Caki2 (cell line): ENCODE measurements at regions not wholly inside any gene's neighbourhood (a gene's known extent, or its start where the extent isn't known, plus 50 kb on each side); places are given as distances from the start of the nearest gene placed in this dataset.

Experiments used
- DNase-seq: peaks from one replicate; pipeline ENCODE4 v3.0.0-alpha.2; 2015; ENCODE audit warnings: low read depth
- in situ Hi-C: cut with HindIII; loops from 2 replicates; pipeline ENCODE4 v1.10.0; 2016; ENCODE audit warnings: low sequenced_read_pairs, low pct_unique_long_range_greater_than_20kb, mixed read lengths

- in situ Hi-C loops = no loop called here
- DNase-seq = no peak
Observed at GRCh38 chr17:72315122-72315913, 194.5 kb downstream of the SOX9 start.

GRCh38 chr17:72318131-72318530 is 197.3 kb downstream of the SOX9 start:
- DNase-seq = no peak

DNA sequence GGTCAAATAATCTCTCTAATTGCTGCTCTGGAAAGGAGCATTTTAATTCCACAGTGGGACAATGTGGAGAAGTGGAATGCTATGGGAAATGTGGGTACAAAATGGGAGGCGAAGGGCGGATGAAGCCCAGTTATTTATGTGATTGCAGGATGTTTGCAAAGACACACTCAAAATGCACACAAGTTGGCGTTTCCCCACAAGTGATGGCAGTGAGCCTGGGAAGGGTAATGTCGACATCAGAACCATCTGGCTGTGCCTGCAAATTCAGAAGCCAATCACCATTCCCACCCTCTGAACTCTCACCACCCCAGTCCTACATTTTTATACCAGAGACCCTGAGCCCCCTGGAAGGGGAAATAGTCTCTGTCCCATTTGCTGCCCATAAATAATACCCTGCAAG is 201.1 kb downstream of the SOX9 start:
- DNase-seq = no peak
- in situ Hi-C loops = no loop called here

More at GRCh38 chr17:72318131-72318530, 197.3 kb downstream of the SOX9 start:
- in situ Hi-C loops = no loop called here

- no peak for DNase-seq
- in situ Hi-C loops = no loop called here
Observed at GRCh38 chr17:72332367-72332766, 211.5 kb downstream of the SOX9 start.

- DNase-seq = no peak
- in situ Hi-C loops = no loop called here
Observed at GRCh38 chr17:72333570-72333969, 212.8 kb downstream of the SOX9 start.

GRCh38 chr17:72334205-72334604 is 213.4 kb downstream of the SOX9 start:
- in situ Hi-C loops = no loop called here
- DNase-seq = no peak

DNA sequence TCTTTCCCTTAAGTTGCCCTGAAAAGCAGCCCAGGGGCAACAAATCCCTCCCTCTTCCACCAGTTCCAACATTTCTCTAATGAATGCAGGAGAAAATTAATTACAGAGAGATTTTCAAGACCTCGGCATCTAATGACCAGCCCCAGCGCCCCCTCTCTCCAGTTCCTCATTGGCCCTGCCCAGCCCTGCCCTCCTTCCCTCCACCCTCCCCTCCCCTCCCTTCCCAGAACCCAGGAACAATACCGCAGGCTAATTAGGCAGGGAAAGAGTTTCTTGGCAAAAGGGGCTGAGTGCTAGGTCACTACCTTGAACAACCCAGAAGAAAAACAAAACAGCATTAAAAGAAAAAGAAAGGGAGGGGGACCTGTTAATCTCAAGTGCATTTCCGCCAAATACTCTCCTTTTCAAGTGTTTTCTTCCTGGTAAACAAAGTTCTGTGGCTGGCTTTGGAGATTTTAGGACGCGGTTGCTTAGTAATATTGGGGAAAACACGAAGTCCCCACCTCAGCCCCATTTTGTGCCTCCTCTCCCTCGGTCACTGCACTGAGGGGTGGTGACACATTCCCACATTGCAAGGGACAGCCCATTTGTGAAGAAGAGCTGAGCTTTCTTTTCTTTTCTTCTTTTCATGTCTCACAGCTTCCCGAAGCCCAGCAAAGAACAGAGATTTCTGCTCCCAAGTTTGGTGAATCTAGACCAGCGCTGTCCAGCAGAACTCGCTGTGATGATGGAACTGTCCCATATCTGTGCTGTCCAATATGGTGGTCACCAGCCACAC is 215.4 kb downstream of the SOX9 start:
- no peak for DNase-seq
- in situ Hi-C loops = no loop called here

DNA sequence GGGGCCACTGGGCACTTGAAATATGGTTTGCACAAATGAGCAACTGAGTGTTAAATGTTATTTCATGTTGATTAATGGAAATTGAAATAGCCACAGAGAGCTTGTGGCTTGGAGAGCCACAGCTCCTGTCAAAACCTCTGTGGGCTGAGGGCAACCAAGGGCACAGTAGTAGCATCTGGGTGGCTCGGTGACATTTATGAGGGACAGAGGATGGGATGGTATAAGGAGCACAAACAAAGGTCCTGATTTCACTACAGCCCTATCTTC is 215.9 kb downstream of the SOX9 start:
- in situ Hi-C loops = no loop called here
- DNase-seq = no peak

GRCh38 chr17:72338304-72338703 is 217.5 kb downstream of the SOX9 start:
- in situ Hi-C loops = no loop called here
- no peak for DNase-seq

DNA sequence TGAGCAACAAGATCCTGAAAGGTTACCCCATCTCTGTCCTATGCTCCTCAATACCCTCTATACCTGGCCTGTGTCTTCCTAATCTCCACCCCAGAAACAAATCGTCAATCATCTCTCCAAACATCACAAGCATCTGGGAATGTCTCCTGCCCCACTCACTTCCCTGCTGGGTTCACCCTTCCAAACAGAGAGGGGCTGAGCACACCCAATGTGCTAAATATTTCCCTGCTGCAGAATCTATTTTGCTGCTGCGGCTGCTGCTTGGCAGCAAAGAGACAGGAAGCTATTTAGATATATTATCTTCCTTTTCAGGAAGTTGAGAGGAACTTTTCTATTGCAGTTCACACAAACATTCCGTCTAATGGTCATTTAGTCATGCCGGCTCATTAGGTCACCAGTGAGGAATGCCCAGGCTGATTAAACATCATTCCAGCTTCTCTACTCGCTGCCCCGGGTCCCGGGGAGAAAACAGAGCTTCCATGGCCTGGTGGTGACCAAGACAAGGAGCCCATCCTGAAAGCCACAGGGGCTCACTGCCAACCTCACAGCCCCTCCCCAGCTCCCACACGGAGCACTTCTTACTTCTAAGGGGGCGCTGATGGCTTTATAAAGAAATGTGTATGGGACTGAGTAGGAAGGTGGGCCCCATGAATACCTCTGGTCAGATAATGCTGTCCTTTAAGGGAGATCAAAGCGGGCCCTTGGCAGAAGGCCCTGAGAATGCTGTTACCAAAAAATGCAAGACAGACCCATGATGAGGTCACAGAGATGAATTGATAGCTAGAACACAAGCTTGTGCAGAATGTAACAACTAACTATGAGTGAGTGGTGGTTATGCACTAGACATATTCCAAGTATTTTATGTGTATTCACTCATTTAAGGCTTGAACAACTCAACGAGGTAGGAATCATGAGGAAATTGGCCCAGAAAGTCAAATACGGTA is 218.3 kb downstream of the SOX9 start:
- in situ Hi-C loops = no loop called here
- DNase-seq = peak; percentile 82

- no peak for DNase-seq
- in situ Hi-C loops = no loop called here
Observed at GRCh38 chr17:72340836-72341235, 220.0 kb downstream of the SOX9 start.

- in situ Hi-C loops = no loop called here
- no peak for DNase-seq
Observed at GRCh38 chr17:72342061-72342460, 221.2 kb downstream of the SOX9 start.

DNA sequence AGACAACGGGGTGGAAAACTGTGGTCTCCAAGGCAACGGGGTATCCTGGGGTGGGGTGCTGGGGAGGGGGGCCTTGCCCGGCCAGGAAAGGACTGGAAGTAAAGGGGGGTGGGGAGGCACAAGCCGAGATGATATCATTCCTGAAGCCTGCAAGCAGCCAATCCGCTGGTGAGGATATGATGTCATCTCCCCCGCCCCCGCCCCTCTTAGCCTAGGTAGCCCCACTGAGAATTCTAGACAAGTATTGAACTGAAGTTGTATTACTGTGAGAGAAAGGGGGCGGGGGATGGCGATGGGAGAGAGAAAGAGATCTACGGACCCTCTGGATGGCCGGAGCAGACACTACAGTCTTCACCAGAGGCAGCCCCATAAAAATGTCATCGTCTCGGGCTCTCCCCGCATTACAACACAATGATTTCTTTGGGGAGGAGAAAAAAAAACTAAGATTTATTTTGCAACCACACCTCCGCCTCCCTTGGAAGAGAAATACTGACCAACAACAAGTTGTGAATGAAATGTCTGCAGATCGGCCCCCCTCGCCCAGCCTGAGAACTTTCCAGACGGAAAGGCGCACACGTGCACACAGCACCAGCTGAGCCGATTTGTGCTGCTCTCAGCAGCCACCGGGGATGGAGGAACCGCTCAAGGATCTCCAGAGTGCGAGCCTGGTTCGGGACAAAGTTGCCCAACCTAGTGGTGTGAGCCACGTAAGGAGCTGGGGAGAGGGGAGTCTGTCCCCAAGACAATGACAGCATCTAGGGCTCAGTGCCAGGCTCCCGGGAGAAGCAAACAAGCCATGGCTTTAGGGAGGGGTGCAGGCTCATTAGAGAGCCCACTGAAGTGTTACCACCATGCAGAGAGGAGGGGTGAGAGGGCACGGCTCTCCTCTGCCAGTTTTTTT is 222.1 kb downstream of the SOX9 start:
- in situ Hi-C loops = no loop called here
- DNase-seq = peak; percentile 39

DNA sequence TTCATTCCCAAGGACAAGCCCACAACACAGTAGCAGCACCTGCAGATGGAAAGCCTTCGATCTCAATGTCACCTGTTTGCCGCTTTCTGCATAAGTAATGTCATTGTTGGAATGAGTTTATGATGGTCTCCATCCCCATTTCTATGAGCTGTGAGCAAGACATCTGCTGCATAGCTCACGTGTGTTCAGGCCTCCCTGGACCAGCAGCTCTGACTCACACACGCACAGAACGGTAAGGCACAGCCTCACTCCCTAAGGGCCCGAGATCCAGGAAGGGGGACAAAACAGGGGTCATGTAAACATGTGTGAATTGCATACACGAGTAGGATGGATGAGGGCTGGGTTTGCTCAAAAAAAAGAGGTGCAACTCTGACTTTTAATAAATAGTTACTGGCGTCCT is 223.1 kb downstream of the SOX9 start:
- in situ Hi-C loops = no loop called here

DNA sequence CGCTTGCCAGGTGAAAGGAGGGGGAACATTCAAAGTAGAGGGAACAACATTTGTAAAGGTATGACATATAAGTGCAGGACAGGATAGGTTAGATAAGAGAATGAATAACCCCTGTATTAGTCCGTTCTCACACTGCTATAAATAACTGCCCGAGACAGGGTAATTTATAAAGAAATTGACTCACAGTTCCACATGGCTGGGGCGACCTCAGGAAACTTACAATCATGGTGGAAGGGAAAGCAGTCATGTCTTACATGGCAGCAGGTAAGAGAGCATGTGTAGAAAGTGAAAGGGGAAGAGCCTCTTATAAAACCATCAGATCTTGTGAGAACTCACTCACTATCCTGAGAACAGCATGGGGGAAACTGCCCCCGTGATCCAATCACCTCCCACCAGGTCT is 223.8 kb downstream of the SOX9 start:
- in situ Hi-C loops = no loop called here

More for the DNA sequence above, 223.1 kb downstream of the SOX9 start:
- DNase-seq = no peak

GRCh38 chr17:72345088-72345487 is 224.3 kb downstream of the SOX9 start:
- in situ Hi-C loops = no loop called here

More for the DNA sequence above, 223.8 kb downstream of the SOX9 start:
- peak; percentile 43 for DNase-seq

GRCh38 chr17:72345536-72345935 is 224.7 kb downstream of the SOX9 start:
- in situ Hi-C loops = no loop called here

More at GRCh38 chr17:72345088-72345487, 224.3 kb downstream of the SOX9 start:
- no peak for DNase-seq

DNA sequence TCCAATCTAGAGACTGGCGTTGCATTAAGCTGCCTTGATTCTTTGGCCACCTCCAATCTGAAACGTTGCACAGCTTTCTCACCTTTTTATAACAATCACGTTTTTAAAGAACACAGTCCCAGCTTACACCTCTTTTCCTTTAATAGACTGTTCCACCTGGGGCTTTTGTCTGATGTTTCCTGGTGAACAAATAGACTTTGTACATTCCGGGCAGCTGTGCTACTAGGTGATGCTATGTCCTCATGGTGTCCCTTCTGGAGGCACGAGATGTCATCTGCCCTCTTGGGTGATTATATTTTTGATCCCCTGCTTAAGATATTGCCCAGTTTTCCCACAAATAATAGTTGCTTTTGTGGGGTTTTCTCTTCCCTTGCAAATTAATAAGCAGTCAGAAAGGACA is 225.5 kb downstream of the SOX9 start:
- in situ Hi-C loops = no loop called here
- DNase-seq = no peak

More at GRCh38 chr17:72345536-72345935, 224.7 kb downstream of the SOX9 start:
- DNase-seq = no peak
